ENCODE measurements at regions not wholly inside any gene's neighbourhood (a gene's known extent, or its start where the extent isn't known, plus 50 kb on each side); places are given as distances from the start of the nearest gene placed in this dataset.

DNA sequence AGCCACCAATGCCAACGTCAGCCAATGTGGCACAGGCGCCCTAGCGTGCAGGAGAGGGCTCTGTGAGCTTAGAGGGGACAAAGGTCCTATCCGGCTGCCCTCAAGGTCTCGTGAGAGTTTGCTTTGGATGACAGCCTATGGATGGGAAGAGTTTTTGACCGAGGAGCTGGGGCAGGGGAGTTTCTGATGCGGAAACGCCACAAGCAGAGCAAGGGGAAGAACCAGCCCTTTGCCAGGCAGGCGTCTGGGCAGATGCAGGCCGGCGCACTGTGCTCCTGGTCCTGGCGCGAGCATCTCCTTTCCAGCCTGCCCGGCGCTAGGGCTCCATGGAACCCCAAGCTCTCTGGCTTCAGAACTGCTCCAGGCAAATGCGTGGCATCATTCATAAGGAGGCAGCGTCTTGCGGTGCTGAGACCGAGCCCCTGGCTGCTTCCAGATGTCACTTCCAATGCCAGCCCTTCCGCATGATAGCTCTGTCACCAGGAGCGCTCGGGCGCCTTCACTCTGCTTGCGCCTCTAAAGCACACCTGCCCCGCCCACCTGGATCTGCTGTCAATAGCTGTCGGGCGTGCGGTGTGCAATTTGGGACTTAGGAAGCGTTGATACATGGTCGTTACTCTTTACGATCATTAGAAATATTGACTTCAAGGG lies 374.9 kb upstream of the IRX1 start:
- TF ChIP-seq, protein P1, sequence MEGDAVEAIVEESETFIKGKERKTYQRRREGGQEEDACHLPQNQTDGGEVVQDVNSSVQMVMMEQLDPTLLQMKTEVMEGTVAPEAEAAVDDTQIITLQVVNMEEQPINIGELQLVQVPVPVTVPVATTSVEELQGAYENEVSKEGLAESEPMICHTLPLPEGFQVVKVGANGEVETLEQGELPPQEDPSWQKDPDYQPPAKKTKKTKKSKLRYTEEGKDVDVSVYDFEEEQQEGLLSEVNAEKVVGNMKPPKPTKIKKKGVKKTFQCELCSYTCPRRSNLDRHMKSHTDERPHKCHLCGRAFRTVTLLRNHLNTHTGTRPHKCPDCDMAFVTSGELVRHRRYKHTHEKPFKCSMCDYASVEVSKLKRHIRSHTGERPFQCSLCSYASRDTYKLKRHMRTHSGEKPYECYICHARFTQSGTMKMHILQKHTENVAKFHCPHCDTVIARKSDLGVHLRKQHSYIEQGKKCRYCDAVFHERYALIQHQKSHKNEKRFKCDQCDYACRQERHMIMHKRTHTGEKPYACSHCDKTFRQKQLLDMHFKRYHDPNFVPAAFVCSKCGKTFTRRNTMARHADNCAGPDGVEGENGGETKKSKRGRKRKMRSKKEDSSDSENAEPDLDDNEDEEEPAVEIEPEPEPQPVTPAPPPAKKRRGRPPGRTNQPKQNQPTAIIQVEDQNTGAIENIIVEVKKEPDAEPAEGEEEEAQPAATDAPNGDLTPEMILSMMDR (IDR thresholded peaks at IDR 0.05), result no peak
- no peak for TF ChIP-seq POLR2A (IDR thresholded peaks at IDR 0.05)
